Caco-2 (cell line): ENCODE measurements at regions not wholly inside any gene's neighbourhood (a gene's known extent, or its start where the extent isn't known, plus 50 kb on each side); places are given as distances from the start of the nearest gene placed in this dataset.

Experiments
- BruUV-seq: library from RNA; stranded (reverse); fragments of 400-500 nt; replicated peaks from 2 replicates; lab custom pipeline; 2021; lab: Mats Ljungman, UMichigan
- CTCF ChIA-PET: fragments of 300-600 bp; sonication (Branson Sonifier 250); formaldehyde crosslinking; loops from one replicate; lab custom pipeline; 2022; ENCODE audit warnings: antibody characterized with exemption; lab: Charles Lee
- POLR2A ChIA-PET: fragments of 300-600 bp; sonication (Branson Sonifier 250); formaldehyde crosslinking; loops from one replicate; lab custom pipeline; 2022; ENCODE audit warnings: antibody characterized with exemption; lab: Charles Lee
- DNase-seq, 2 experiments: peaks; one replicate each; pipeline versions ENCODE4 v3.0.0 to v3.0.0-alpha.2; 2020 to 2022
- H3K27me3 ChIP-seq: replicated peaks from 2 replicates; pipeline ENCODE4 v1.6.0; 2011; ENCODE audit warnings: low read length; ENCODE audit not compliant: control insufficient read depth, insufficient read depth
- H3K36me3 ChIP-seq: 2 replicates; pipeline ENCODE4 v1.5.1; 2011; ENCODE audit warnings: low read length; ENCODE audit not compliant: control insufficient read depth, insufficient read depth
- H3K4me1 ChIP-seq: fragments of 250-450 bp; sonication (Bioruptor Pico); 2 replicates; pipeline ENCODE4 v1.5.1; 2020; ENCODE audit warnings: mild to moderate bottlenecking
- H3K4me3 ChIP-seq: 2 replicates; pipeline ENCODE4 v1.5.1; 2011; ENCODE audit warnings: low read depth, mild to moderate bottlenecking, control low read depth, low read length
- H3K9me3 ChIP-seq: fragments of 250-450 bp; sonication (Bioruptor Pico); 2 replicates; pipeline ENCODE4 v1.5.1; 2020; ENCODE audit warnings: mild to moderate bottlenecking, moderate library complexity
- H3K27ac Mint-ChIP-seq: one replicate; pipeline ENCODE4 v1.8.0; 2022; ENCODE audit warnings: mixed read lengths; ENCODE audit not compliant: unreplicated experiment
- H3K27me3 Mint-ChIP-seq: one replicate; pipeline ENCODE4 v1.8.0; 2022; ENCODE audit warnings: mixed read lengths; ENCODE audit not compliant: insufficient read depth, unreplicated experiment
- H3K36me3 Mint-ChIP-seq: one replicate; pipeline ENCODE4 v1.8.0; 2022; ENCODE audit warnings: mild to moderate bottlenecking, mixed read lengths; ENCODE audit not compliant: insufficient read depth, unreplicated experiment
- H3K4me1 Mint-ChIP-seq: one replicate; pipeline ENCODE4 v1.8.0; 2022; ENCODE audit warnings: low read depth, mixed read lengths; ENCODE audit not compliant: unreplicated experiment
- H3K4me3 Mint-ChIP-seq: one replicate; pipeline ENCODE4 v1.8.0; 2022; ENCODE audit warnings: mild to moderate bottlenecking, moderate library complexity, mixed read lengths; ENCODE audit not compliant: unreplicated experiment
- H3K9me3 Mint-ChIP-seq: one replicate; pipeline ENCODE4 v1.8.0; 2022; ENCODE audit warnings: mixed read lengths; ENCODE audit not compliant: unreplicated experiment
- CTCF ChIP-seq, 2 experiments: fragments of 200-600 bp in 1 of 2; IDR thresholded peaks; 1 replicate in 1 of 2; 2 replicates in 1 of 2; pipeline versions ENCODE4 v1.5.1 to v1.8.0; 2011 to 2022; ENCODE audit warnings: antibody characterized with exemption in 1 of 2, control low read depth in 1 of 2, inconsistent platforms in 1 of 2, low read depth in 1 of 2, low read length in 1 of 2, mild to moderate bottlenecking in 1 of 2, moderate library complexity in 1 of 2; ENCODE audit not compliant: insufficient read depth in 1 of 2, severe bottlenecking in 1 of 2, unreplicated experiment in 1 of 2
- intact Hi-C: fragments of 100-400 bp; cut with micrococcal nuclease; formaldehyde crosslinking; loops from one replicate; pipeline ENCODE4 v1.10.0; 2022; ENCODE audit not compliant: unreplicated experiment

GRCh38 chr10:2867788-2868299 is 199.5 kb upstream of the PFKP start:
- BruUV-seq: no TSS peak
- H3K4me1 Mint-ChIP-seq: no peaks in the 10 kb centered on the region
- H3K36me3 Mint-ChIP-seq: no peaks in the 10 kb centered on the region
- no peak overlapping the region for H3K27ac Mint-ChIP-seq
- no peak for DNase-seq
- no peak for TF ChIP-seq CTCF (IDR thresholded peaks at IDR 0.05; ENCODE audit: insufficient read depth in 1 of 2, low read depth in 1 of 2, low read length in 1 of 2, severe bottlenecking in 1 of 2, unreplicated experiment in 1 of 2)
- H3K4me3 Mint-ChIP-seq: no peak overlapping the region
- intact Hi-C loops: no loop called here
- ChIA-PET POLR2A (no interaction called here), CTCF (no interaction called here)
- H3K9me3 ChIP-seq: no peaks in the 10 kb centered on the region
- H3K27me3 ChIP-seq: no peaks in the 10 kb centered on the region
- peaks cover 27% of the 10 kb centered on the region for H3K27me3 Mint-ChIP-seq
- H3K9me3 Mint-ChIP-seq: no peaks in the 10 kb centered on the region
- no peaks in the 10 kb centered on the region for H3K4me1 ChIP-seq
- H3K36me3 ChIP-seq: no peaks in the 10 kb centered on the region
- H3K4me3 ChIP-seq: no peak overlapping the region

GRCh38 chr10:2866569-2866968 is 200.8 kb upstream of the PFKP start:
- no peaks in the 10 kb centered on the region for H3K4me1 Mint-ChIP-seq
- no peak overlapping the region for H3K27ac Mint-ChIP-seq
- H3K4me3 Mint-ChIP-seq: no peak overlapping the region
- H3K4me3 ChIP-seq: no peak overlapping the region
- no peaks in the 10 kb centered on the region for H3K9me3 ChIP-seq
- no peaks in the 10 kb centered on the region for H3K36me3 ChIP-seq
- intact Hi-C loops: no loop called here
- DNase-seq: no peak
- ChIA-PET POLR2A (no interaction called here), CTCF (no interaction called here)
- peaks cover 22% of the 10 kb centered on the region for H3K27me3 Mint-ChIP-seq
- no peaks in the 10 kb centered on the region for H3K9me3 Mint-ChIP-seq
- no TSS peak for BruUV-seq
- no peak for TF ChIP-seq CTCF (IDR thresholded peaks at IDR 0.05; ENCODE audit: insufficient read depth in 1 of 2, low read depth in 1 of 2, low read length in 1 of 2, severe bottlenecking in 1 of 2, unreplicated experiment in 1 of 2)
- H3K36me3 Mint-ChIP-seq: no peaks in the 10 kb centered on the region
- no peaks in the 10 kb centered on the region for H3K4me1 ChIP-seq
- H3K27me3 ChIP-seq: no peaks in the 10 kb centered on the region

DNA sequence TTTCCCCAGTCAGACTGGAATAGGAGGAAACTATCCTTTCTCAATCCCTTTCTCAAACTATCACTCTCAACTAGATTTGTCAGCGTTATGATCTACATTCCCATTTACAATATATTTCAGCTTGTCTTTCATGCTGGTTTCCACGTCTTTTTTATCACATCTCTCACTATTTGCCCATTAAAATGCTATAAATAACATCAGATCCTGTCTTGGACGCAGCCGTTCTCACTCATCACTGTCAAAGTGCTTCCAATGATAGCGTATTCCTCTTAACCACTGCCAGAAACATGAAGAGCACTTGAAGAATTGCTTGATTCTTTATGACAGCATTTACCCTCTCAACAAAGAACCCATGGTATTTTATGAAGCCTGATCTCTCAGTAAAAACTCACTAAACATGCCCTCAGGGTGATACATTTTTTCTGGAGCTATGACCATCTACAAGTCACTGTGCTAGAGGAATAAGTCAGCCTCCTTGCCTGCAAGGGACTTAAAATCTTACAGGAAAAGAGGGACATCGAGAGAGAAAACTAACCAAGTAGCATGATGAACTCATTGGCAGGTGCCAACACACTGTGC is 205.6 kb upstream of the PFKP start:
- Mint-ChIP-seq H3K4me1 (no peaks in the 10 kb centered on the region), H3K27ac (no peak overlapping the region), H3K4me3 (no peak overlapping the region), H3K9me3 (peaks cover 11% of the 10 kb centered on the region), H3K27me3 (peaks cover 19% of the 10 kb centered on the region), H3K36me3 (no peaks in the 10 kb centered on the region)
- H3K27me3 ChIP-seq: no peaks in the 10 kb centered on the region
- POLR2A ChIA-PET: no interaction called here
- intact Hi-C loops: no loop called here
- no TSS peak for BruUV-seq
- TF ChIP-seq CTCF (IDR thresholded peaks at IDR 0.05; ENCODE audit: insufficient read depth in 1 of 2, low read depth in 1 of 2, low read length in 1 of 2, severe bottlenecking in 1 of 2, unreplicated experiment in 1 of 2): no peak
- CTCF ChIA-PET: no interaction called here
- no peak for DNase-seq
- H3K36me3 ChIP-seq: no peaks in the 10 kb centered on the region
- peaks cover 5% of the 10 kb centered on the region for H3K9me3 ChIP-seq
- H3K4me3 ChIP-seq: no peak overlapping the region
- H3K4me1 ChIP-seq: no peaks in the 10 kb centered on the region
